Activated T-cell treated with anti-CD3 and anti-CD28 coated beads for 24 hours (primary cell): ENCODE measurements at regions not wholly inside any gene's neighbourhood (a gene's known extent, or its start where the extent isn't known, plus 50 kb on each side); places are given as distances from the start of the nearest gene placed in this dataset.
"Not testable (repeated sequence)": the region's sequence is repeated elsewhere in the genome, so short reads cannot be mapped to it uniquely, and the experiment has no call there.

Source experiments
- DNase-seq: peaks from one replicate; pipeline ENCODE4 v3.0.0-alpha.2; 2020; ENCODE audit warnings: low read depth

GRCh38 chr3:35275768-35276167 lies 363.6 kb upstream of the ARPP21 start:
- DNase-seq: no peak

- DNase-seq: no peak
Observed at GRCh38 chr3:35276568-35276967, 362.8 kb upstream of the ARPP21 start.

GRCh38 chr3:35291471-35292236 lies 347.7 kb upstream of the ARPP21 start:
- DNase-seq: no peak

DNA sequence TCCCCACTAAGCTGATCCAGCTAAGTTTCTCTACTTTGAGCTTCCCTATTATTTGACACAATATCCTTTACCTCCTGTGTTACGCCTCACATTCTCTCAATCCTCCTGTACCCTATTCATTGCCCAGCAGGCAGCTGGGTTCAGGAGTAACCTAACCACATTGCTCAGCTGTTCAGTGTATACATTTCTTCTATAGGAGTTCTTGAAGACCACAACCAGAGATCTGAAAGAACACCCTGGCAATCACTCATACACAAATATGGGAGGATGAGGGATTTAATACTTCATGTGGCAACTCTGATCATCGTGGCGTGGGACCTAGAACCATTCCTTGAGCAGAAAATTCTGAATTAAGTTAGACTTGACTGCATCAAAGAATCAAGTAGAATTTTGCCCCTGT lies 346.8 kb upstream of the ARPP21 start:
- DNase-seq: no peak

DNA sequence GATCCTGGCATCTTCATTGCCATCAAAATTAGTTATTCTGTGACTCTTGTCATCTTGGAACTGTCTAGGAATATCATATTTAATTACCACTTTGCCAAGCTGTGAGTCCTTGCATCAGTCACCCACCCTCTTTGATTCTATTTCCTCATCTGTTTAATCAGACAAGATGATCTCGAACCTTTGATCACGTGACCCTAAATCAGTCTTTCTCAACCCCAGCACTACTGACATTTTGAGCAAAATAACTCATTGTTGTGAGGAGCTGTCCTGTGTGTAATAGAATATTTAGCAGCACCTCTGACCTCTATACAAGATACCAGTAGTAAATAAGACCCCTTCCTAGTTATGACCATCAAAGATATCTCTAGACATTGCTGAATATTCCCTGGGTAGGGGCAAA lies 343.4 kb upstream of the ARPP21 start:
- no peak for DNase-seq

- DNase-seq: peak; percentile 1
Observed at GRCh38 chr3:35296533-35296932, 342.8 kb upstream of the ARPP21 start.

GRCh38 chr3:35296944-35297343 lies 342.4 kb upstream of the ARPP21 start:
- DNase-seq: not testable (repeated sequence)

- no peak for DNase-seq
Observed at GRCh38 chr3:35305406-35305805, 333.9 kb upstream of the ARPP21 start.

DNA sequence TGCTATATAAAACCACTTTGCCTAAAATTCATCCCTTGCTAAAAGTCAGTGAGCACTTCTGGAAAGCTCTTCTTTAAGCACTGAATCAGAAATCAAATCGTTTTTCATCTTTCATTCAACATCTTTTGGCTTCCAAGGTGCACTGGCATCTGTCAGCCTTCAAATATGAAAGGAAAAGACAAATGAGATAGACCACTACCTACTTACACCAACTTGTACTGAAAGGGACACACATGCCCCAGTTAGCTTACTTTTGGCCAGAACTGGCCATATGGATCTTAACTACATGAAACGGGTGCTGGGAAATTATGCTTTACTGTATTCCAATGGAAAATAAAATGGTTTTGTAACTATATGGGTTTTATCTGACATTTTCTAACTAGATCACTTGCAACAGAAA lies 332.0 kb upstream of the ARPP21 start:
- DNase-seq: no peak

- not testable (repeated sequence) for DNase-seq
Observed at GRCh38 chr3:35316841-35317240, 322.5 kb upstream of the ARPP21 start.

DNA sequence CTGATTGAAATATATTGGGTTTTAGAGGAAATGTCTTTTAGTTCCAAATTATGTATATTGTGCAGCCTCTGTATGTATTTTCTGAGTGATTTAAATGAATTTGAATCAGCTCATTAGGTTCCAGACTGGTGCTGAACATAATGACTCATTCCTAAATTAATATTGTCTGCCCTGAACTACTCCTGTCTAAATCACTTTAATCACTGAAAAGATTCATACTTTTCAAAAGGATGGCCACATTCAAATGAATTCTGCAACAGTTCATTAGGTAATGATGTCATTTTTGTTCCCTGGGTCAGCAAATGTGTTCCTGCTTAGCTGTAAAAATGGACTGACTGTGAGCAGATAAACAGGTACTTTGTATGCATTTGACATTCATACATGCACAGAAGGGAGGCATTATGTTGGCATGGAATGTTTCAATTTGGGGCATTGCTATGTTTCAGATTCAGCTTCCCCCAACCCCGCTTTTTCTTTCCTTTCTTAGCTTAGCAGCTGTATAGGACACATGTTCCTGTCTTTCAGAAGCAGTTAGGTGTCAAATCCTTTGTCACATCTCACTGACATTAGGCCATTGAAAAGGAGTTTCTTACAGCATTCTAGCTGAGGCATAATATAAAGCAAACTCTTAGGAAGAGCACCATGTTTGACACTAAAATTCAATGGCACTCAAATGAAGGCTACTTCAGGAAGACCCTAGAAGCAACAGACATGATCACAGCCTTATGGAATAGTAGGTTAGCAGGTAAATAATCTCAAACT lies 318.5 kb upstream of the ARPP21 start:
- no peak for DNase-seq

DNA sequence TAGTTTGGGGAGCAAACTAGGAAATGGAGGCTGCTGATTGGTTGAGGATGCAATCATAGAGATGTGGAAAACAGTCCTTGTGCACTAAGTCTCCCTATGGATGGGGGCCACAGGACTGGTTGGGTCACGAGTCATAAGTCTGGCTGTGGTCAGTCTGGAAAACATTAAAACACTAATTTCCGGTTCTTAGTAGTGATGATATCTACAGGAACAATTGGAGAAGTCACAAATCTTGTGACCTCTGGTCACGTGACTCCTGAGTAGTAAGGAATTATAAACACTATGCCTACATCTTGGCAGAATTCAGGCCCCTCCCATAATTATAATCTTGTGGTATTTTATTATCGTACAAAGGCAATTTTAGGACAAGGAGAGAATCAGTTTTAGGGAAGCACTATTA lies 317.3 kb upstream of the ARPP21 start:
- DNase-seq: no peak

DNA sequence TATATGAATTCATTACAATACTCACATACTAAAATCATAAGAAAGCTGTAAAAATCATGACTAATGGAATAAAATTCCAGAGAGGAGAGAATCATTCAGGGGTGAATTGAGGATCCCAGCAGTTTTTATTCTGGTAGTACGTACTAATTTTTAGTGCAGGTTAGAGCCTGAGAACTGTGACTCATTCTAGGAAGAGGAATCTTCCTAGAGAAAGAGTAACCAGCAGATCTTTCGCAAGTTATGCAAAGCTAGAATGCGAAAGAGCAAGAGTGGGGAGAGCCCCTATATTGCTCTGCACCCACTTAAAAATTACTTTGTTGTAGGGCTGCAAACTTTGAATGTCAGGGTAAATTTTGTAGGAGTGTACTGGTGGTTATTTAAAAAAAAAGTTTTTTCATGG lies 303.6 kb upstream of the ARPP21 start:
- no peak for DNase-seq

GRCh38 chr3:35336601-35337000 lies 302.7 kb upstream of the ARPP21 start:
- no peak for DNase-seq

DNA sequence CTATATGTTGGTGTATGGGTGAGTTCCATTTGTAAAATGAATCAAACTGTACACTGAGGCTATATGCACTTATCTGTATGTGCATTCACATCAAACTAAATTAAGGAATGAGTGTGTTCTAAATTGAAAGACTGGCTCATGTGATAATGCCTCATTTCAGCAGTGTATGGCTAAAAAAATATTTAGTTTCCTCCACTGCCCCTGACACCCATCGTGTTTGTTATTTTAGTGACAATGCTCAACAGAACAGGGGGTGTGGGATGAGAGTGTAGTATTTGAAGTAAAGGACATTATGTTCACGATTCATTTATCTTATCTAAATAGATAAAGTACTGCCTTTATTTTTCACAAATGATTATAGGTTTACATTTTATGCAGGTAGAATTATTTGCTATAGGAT lies 301.1 kb upstream of the ARPP21 start:
- no peak for DNase-seq

- DNase-seq: no peak
Observed at GRCh38 chr3:35380196-35380595, 259.1 kb upstream of the ARPP21 start.

DNA sequence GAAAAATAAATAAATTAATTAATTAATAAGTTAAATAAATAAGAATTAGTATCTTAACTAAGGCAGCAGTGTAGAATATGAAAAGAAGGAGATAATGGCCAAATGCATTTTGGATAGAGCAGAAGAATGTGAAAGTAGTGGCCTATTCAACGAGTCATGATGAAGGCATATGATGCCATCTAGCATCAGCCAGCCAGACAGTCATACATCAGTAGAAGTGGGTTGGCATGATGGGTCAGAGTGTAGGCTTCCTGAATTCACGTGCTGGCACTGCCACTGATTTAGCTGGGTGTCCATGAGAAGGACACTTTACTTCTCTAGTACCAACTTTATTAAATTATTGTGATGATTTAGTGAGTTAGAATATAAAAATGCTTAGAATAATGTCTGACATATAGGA lies 256.1 kb upstream of the ARPP21 start:
- no peak for DNase-seq

- no peak for DNase-seq
Observed at GRCh38 chr3:35383719-35384555, 255.4 kb upstream of the ARPP21 start.

DNA sequence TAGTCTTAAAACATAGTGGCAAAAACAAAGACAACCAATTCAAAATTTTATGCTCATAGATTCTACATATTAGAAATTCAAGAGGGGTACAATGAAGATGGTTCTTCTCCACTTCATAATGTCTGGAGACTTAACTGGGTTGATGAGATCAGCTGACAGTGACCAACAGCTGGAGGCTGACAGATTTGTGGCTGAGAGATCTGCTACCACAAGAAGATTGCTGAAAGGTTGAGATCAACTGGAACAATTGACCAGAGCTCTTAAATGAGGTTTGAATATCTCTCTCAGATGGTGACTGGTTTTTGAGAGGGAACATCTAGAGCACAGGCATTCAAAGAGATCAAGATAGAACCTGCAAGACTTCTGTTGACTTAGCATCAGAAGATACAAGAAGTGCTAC lies 254.1 kb upstream of the ARPP21 start:
- no peak for DNase-seq

- no peak for DNase-seq
Observed at GRCh38 chr3:35389907-35390306, 249.4 kb upstream of the ARPP21 start.

GRCh38 chr3:35392187-35392586 lies 247.1 kb upstream of the ARPP21 start:
- no peak for DNase-seq

DNA sequence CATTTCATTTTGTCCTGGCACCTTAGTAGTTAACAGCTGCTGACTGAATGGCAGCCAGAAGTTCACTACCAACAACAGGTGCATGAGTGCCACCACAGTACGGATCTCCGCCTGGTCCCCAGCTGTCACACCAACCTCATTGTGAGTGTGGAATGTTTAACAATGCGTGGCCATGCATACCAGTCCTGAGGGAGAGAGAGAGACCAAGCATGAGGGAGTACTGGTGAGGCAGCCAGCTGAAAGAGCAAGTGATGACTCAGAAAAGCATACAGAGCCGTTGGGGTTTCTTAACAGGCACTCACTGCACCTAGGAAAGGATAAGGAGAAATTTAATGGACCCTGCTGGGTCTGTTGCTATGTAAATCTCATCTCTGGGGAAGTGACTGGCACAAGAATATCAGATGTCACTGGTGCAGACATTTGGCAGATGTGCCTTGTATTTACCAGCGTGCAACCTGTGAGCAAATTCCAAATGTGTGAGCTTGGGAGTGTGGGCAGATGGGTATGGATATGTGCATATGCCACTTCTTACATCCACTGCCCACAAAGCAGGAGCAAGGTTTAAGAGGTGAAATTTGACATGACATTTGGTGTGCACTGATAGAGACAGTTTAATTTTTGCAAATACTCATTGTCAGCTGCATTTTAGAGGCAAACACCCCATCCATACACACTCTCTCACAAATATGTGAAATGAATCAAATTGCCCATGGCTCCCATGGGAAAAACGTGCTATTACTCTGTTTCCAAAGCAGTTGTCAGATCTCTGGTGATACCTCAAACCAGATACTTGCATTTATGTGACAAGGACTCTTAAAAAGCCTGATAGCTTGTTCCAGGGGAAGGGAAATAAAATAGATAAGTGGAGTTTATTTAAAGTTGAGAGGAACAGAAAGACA lies 245.2 kb upstream of the ARPP21 start:
- DNase-seq: no peak
